ENCODE measurements at regions not wholly inside any gene's neighbourhood (a gene's known extent, or its start where the extent isn't known, plus 50 kb on each side); places are given as distances from the start of the nearest gene placed in this dataset.

DNA sequence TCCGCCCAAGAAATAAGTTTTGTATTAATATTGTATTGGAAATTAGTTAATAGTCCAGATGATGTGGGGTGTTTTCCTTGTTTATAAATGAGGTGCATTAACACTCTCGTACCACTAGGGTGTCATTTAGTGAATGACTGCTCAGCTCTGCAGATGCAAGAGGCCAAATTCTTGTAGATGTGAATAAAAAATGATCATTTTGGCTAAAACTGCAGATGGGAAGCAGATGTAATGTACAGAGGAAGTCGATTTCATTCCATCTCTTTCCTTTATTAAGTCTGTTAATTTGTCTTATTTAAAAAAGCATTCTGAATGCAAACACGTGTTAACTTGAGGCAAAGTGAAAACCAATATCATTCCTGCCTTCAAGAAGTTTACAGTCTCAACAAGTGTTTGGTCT lies 108.1 kb downstream of the DHX15 start:
- Mint-ChIP-seq H3K9me3 (no peaks in the 10 kb centered on the region), H3K27ac (no peak overlapping the region), H3K4me1 (peaks cover 12 to 27% (median 13%) of the 10 kb centered on the region in 4 donors), H3K4me3 (no peak overlapping the region), H3K36me3 (peaks cover 0 to 5% (median 0%) of the 10 kb centered on the region in 3 donors), H3K27me3 (peaks cover 16 to 79% (median 50%) of the 10 kb centered on the region in 5 donors)
- POLR2A ChIA-PET: no interaction called here
- ATAC-seq (no peak), DNase-seq (no peak)

DNA sequence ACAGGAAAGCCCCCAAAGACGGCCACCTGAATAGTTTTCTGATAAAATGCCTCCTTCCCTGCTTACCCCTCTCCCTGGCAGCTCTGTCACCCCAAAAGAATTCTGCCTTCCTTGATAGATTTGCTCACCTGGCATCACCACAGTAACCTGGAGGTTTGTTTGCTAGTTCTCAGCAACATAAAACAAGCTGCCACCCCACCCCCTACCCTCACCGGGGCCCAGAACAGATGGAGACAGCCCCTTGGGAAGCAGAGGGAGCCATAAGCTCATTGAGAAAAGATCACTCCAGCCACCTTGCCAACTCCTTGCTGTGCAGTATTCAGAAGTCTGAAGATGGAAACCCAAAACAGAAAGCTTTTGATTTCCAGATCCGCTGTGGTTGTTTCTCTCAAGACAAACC lies 108.6 kb downstream of the DHX15 start:
- ATAC-seq (no peak), DNase-seq (no peak)
- Mint-ChIP-seq H3K27me3 (peaks cover 16 to 81% (median 47%) of the 10 kb centered on the region in 5 donors), H3K4me3 (no peak overlapping the region), H3K4me1 (peaks cover 14 to 32% (median 16%) of the 10 kb centered on the region in 4 donors), H3K36me3 (peaks cover 0 to 5% (median 0%) of the 10 kb centered on the region in 3 donors), H3K9me3 (no peaks in the 10 kb centered on the region), H3K27ac (no peak overlapping the region)
- POLR2A ChIA-PET: no interaction called here

- ATAC-seq: peak in 1 of 2 donors; percentile 17
- peaks cover 0 to 5% (median 0%) of the 10 kb centered on the region in 3 donors for H3K36me3 Mint-ChIP-seq
- H3K4me3 Mint-ChIP-seq: peak overlapping the region; percentile 85 to 98 (median 93)
- POLR2A ChIA-PET: interaction anchor here (0.7 kb wide), 1 partner anchor 1456 kb away, joined by 4 read pairs; no protein-coding TSS in a partner anchor
- DNase-seq: peak in 1 of 10 donors; percentile 5
- peaks cover 27 to 99% (median 62%) of the 10 kb centered on the region in 5 donors for H3K27me3 Mint-ChIP-seq
- no peaks in the 10 kb centered on the region for H3K9me3 Mint-ChIP-seq
- peak overlapping the region in 6 of 10 donors; percentile 28 to 94 (median 54) for H3K27ac Mint-ChIP-seq
- H3K4me1 Mint-ChIP-seq: peaks cover 20 to 52% (median 30%) of the 10 kb centered on the region in 4 donors
Measured at GRCh38 chr4:24473309-24473721, 111.0 kb downstream of the DHX15 start.

- Mint-ChIP-seq H3K9me3 (no peaks in the 10 kb centered on the region), H3K27ac (peak overlapping the region in 6 of 10 donors; percentile 41 to 96 (median 82)), H3K4me1 (peaks cover 20 to 54% (median 30%) of the 10 kb centered on the region in 4 donors), H3K36me3 (peaks cover 0 to 5% (median 0%) of the 10 kb centered on the region in 3 donors), H3K27me3 (peaks cover 30 to 99% (median 61%) of the 10 kb centered on the region in 5 donors), H3K4me3 (peak overlapping the region; percentile 85 to 98 (median 94))
- POLR2A ChIA-PET: interaction anchor here (0.7 kb wide), 1 partner anchor 1457 kb away, joined by 4 read pairs; no protein-coding TSS in a partner anchor
- peak; percentile 66 to 73 for ATAC-seq
- peak; percentile 26 to 71 (median 44) for DNase-seq
Measured at GRCh38 chr4:24472514-24473308, 111.6 kb downstream of the DHX15 start.

GRCh38 chr4:24472161-24472510 lies 112.2 kb downstream of the DHX15 start:
- DNase-seq (no peak), ATAC-seq (no peak)
- POLR2A ChIA-PET: no interaction called here
- Mint-ChIP-seq H3K4me1 (peaks cover 20 to 54% (median 30%) of the 10 kb centered on the region in 4 donors), H3K9me3 (no peaks in the 10 kb centered on the region), H3K27ac (peak overlapping the region in 2 of 10 donors; percentile 75 to 94), H3K4me3 (peak overlapping the region; percentile 85 to 98 (median 93)), H3K27me3 (peaks cover 32 to 99% (median 60%) of the 10 kb centered on the region in 5 donors), H3K36me3 (peaks cover 0 to 5% (median 0%) of the 10 kb centered on the region in 3 donors)

DNA sequence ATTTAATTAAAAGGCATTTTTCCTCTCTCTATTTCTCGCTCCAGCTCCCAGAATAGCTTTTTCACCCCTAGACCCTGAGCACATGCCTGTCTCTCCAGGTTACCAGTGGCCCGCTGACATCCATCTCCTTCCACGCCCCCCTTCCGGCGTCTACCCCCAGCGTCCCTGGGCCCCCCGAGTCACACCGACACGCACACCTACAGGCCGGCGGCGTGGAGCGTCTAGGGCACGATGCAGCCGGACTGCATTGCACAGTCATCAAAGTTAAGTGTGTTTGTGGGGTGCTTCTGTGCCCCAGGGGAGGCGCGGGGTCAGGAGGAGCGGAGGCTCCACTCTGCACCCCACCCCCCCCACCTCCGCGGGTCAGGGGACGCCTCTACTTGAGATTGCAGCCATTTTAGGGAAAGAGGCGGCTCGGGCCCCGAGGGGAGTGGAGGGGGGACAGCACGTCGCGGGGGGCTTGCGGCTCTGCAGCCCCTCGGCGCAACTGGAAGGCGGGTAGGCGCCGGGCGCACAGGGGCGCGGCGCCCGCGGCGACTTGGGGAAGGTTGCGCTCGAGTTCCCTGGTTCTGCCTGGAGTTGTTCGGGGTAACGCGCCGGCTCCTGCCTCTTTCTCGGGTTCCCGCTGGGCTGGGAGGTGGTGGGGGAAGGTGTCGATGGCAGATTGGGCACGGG lies 112.7 kb downstream of the DHX15 start:
- DNase-seq (peak in 1 of 10 donors; percentile 12), ATAC-seq (no peak)
- H3K27ac Mint-ChIP-seq: peak overlapping the region in 1 of 10 donors; percentile 57
- peaks cover 32 to 99% (median 61%) of the 10 kb centered on the region in 5 donors for H3K27me3 Mint-ChIP-seq
- POLR2A ChIA-PET: no interaction called here
- H3K9me3 Mint-ChIP-seq: no peaks in the 10 kb centered on the region
- peak overlapping the region; percentile 85 to 98 (median 90) for H3K4me3 Mint-ChIP-seq
- H3K4me1 Mint-ChIP-seq: peaks cover 20 to 54% (median 30%) of the 10 kb centered on the region in 4 donors
- H3K36me3 Mint-ChIP-seq: peaks cover 0 to 5% (median 0%) of the 10 kb centered on the region in 3 donors

DNA sequence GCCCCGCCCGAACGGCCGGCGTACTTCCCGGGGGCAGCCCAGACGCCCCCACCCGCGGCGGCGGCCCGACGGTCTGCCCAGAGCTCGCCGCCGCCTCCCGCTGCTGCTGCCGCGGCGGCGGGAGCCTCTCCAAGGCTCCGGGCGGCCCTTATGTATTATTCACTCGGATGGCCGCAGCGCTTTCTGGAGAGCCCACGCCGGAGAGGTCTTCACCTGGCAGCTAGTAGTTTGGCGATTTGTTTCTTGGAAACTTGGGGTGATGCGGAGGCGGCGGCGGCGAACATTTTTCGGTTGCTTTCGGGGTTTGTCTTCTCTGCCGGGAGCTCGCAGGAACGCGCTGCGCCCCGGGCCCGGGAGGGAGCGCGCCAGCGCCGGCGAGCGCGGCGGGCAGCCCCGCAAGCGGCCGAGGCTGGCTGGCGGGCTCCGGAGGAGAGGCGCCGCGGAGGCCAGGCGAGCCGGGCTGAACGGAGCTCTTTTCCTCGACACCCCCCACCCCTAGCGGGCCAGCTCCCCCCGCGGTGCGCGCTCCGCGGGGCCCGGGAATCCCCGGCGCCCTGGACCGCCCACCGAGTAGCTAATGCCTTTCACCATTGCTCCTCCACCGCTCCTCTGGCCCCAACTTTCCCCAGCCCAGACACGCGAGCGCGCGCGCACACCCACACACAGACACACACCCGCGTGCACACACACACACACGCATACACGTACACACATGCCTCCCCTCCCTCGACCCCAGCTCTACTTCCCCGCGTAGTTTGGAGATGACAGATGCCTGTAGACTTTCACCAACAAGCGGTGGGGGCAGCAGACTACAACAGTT lies 113.5 kb downstream of the DHX15 start:
- H3K9me3 Mint-ChIP-seq: no peaks in the 10 kb centered on the region
- peaks cover 20 to 54% (median 30%) of the 10 kb centered on the region in 4 donors for H3K4me1 Mint-ChIP-seq
- peak overlapping the region; percentile 85 to 98 (median 90) for H3K4me3 Mint-ChIP-seq
- H3K27me3 Mint-ChIP-seq: peaks cover 36 to 99% (median 61%) of the 10 kb centered on the region in 5 donors
- peaks cover 0 to 5% (median 0%) of the 10 kb centered on the region in 3 donors for H3K36me3 Mint-ChIP-seq
- DNase-seq (peak in 1 of 10 donors; percentile 9), ATAC-seq (peak; percentile 7 to 20)
- POLR2A ChIA-PET: no interaction called here
- peak overlapping the region in 2 of 10 donors; percentile 57 to 74 for H3K27ac Mint-ChIP-seq

GRCh38 chr4:24468071-24468470 lies 116.3 kb downstream of the DHX15 start:
- Mint-ChIP-seq H3K4me1 (peaks cover 16 to 44% (median 24%) of the 10 kb centered on the region in 4 donors), H3K27ac (no peak overlapping the region), H3K27me3 (peaks cover 42 to 100% (median 74%) of the 10 kb centered on the region in 5 donors), H3K9me3 (no peaks in the 10 kb centered on the region), H3K36me3 (peaks cover 0 to 2% (median 0%) of the 10 kb centered on the region in 3 donors), H3K4me3 (no peak overlapping the region)
- DNase-seq (no peak), ATAC-seq (no peak)
- POLR2A ChIA-PET: no interaction called here

DNA sequence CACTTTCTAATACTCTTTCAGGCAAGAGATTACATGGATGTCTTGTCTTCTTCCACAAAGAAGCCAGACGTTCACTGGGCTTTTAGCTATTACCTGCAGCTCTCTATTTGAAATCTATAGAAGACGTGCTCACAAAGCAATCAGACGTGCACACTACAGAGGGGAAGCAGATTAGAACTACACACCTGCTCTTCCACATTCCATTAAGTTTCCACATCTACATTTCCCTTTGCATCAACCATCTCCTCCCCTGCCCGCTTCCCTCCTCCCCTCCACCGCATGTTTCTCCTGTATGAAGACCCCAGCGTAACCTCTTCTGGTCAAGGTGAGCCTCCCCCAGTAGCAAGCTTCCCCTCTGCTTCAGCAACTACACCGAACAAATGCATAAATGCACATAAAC lies 119.8 kb downstream of the DHX15 start:
- DNase-seq (no peak), ATAC-seq (no peak)
- peaks cover 0 to 2% (median 0%) of the 10 kb centered on the region in 9 donors for H3K9me3 Mint-ChIP-seq
- H3K36me3 Mint-ChIP-seq: no peaks in the 10 kb centered on the region
- no peak overlapping the region for H3K4me3 Mint-ChIP-seq
- POLR2A ChIA-PET: no interaction called here
- H3K4me1 Mint-ChIP-seq: peaks cover 0 to 11% (median 7%) of the 10 kb centered on the region in 4 donors
- peaks cover 42 to 77% (median 67%) of the 10 kb centered on the region in 5 donors for H3K27me3 Mint-ChIP-seq
- no peak overlapping the region for H3K27ac Mint-ChIP-seq

GRCh38 chr4:24456431-24456830 lies 127.9 kb downstream of the DHX15 start:
- POLR2A ChIA-PET: no interaction called here
- H3K4me3 Mint-ChIP-seq: no peak overlapping the region
- ATAC-seq: no peak

GRCh38 chr4:24453951-24454350 lies 130.4 kb downstream of the DHX15 start:
- DNase-seq (no peak), ATAC-seq (no peak)
- H3K36me3 Mint-ChIP-seq: peaks cover 0 to 3% (median 0%) of the 10 kb centered on the region in 3 donors
- peaks cover 0 to 17% (median 4%) of the 10 kb centered on the region in 9 donors for H3K9me3 Mint-ChIP-seq
- no peaks in the 10 kb centered on the region for H3K4me1 Mint-ChIP-seq
- H3K27me3 Mint-ChIP-seq: peaks cover 4 to 29% (median 21%) of the 10 kb centered on the region in 5 donors
- no peak overlapping the region for H3K27ac Mint-ChIP-seq
- no peak overlapping the region for H3K4me3 Mint-ChIP-seq
- POLR2A ChIA-PET: no interaction called here

More at GRCh38 chr4:24456431-24456830, 127.9 kb downstream of the DHX15 start:
- Mint-ChIP-seq H3K36me3 (no peaks in the 10 kb centered on the region), H3K27me3 (peaks cover 1 to 26% (median 18%) of the 10 kb centered on the region in 5 donors), H3K27ac (no peak overlapping the region), H3K4me1 (no peaks in the 10 kb centered on the region), H3K9me3 (peaks cover 0 to 17% (median 4%) of the 10 kb centered on the region in 9 donors)
- no peak for DNase-seq

DNA sequence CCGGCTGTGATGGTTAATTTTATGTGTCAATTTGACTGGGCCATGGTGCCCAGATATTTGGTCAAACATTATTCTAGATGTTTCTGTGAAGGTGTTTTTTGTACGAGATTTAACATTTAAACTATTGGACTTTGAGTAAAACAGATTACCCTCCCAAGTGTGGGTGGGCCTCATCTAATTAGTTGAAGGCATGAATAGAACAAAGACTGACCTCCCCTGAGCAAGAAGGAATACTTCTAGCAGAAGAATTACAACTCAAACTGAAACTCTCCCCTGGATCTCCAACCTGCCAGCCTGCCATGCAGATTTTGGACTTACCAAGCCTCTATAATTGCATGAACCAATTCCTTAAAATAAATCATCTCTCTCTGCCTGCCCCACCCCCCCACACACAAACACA lies 132.5 kb downstream of the DHX15 start:
- Mint-ChIP-seq H3K27ac (no peak overlapping the region), H3K36me3 (peaks cover 0 to 3% (median 0%) of the 10 kb centered on the region in 3 donors), H3K4me3 (no peak overlapping the region), H3K9me3 (peaks cover 0 to 14% (median 4%) of the 10 kb centered on the region in 9 donors), H3K27me3 (peaks cover 15 to 46% (median 35%) of the 10 kb centered on the region in 5 donors), H3K4me1 (no peaks in the 10 kb centered on the region)
- ATAC-seq: no peak
- POLR2A ChIA-PET: no interaction called here
- no peak for DNase-seq
